ENCODE measurements at regions not wholly inside any gene's neighbourhood (a gene's known extent, or its start where the extent isn't known, plus 50 kb on each side); places are given as distances from the start of the nearest gene placed in this dataset.

- TF ChIP-seq CTCF (IDR thresholded peaks at IDR 0.05) (no peak), POLR2A (IDR thresholded peaks at IDR 0.05) (no peak)
Observed at GRCh38 chr4:56286763-56287162, 100.5 kb downstream of the AASDH start.

Data from Peyer's patch (tissue), 4 donors.